ENCODE measurements at regions not wholly inside any gene's neighbourhood (a gene's known extent, or its start where the extent isn't known, plus 50 kb on each side); places are given as distances from the start of the nearest gene placed in this dataset.

DNA sequence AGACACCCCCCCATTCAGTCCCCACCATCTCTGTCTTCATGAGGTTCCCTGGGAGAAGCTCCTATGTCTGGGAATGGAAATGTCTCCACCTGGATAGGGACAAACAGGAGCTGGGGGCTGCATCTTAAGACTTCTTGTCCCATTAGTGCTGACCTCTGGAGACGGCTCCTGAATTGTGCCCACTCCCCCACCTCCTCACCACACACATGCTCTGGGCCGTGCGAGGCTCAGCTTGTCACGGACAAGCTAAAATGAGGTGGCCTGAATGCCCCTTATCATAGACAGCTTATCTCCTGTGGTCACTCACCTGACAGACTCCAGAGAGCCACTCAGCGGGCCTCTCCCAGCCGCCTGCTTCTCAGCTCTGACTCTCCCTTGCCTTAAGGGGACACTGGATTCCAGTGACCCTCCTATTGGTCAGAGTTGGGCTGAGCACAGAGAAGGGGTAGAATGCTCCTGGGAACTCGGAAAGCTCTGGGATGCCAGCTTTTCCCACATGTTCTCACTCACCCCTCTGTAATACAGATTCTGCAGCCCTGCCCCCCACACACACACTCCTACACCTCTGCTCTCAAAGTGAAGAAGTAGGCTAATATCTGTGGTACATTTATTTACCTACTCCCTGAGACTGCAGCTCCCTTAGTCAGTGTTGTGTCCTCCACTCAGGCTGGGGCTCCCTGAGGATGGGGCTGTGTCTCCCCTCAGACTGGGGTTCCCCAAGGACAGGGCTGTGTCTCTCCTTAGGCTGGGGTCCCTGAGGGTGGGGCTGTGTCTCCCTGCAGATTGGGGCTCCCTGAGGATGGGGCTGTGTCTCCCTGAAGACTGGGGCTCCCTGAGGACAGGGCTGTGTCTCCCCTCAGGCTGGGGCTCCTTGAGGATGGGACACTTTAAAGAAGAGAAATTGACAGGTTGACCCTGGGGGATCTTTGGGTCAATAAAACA, 167.5 kb downstream of the VEGFA start (continued):
- TF ChIP-seq, protein P1, sequence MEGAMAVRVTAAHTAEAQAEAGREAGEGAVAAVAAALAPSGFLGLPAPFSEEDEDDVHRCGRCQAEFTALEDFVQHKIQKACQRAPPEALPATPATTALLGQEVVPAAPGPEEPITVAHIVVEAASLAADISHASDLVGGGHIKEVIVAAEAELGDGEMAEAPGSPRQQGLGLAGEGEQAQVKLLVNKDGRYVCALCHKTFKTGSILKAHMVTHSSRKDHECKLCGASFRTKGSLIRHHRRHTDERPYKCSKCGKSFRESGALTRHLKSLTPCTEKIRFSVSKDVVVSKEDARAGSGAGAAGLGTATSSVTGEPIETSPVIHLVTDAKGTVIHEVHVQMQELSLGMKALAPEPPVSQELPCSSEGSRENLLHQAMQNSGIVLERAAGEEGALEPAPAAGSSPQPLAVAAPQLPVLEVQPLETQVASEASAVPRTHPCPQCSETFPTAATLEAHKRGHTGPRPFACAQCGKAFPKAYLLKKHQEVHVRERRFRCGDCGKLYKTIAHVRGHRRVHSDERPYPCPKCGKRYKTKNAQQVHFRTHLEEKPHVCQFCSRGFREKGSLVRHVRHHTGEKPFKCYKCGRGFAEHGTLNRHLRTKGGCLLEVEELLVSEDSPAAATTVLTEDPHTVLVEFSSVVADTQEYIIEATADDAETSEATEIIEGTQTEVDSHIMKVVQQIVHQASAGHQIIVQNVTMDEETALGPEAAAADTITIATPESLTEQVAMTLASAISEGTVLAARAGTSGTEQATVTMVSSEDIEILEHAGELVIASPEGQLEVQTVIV (CRISPR knock-in tag; IDR thresholded peaks at IDR 0.05; ENCODE audit: borderline replicate concordance), result no peak
- TF ChIP-seq TGIF2 (CRISPR knock-in tag; IDR thresholded peaks at IDR 0.05), result no peak
- TF ChIP-seq CREM (IDR thresholded peaks at IDR 0.05; ENCODE audit: low read depth), result no peak
- TF ChIP-seq ZNF79 (CRISPR knock-in tag; IDR thresholded peaks at IDR 0.05; ENCODE audit: low read depth), result no peak; the same call in 1 of the 2 replicates
- TF ChIP-seq ZNF146 (CRISPR knock-in tag; IDR thresholded peaks at IDR 0.05; ENCODE audit: unreplicated experiment), result no peak
- TF ChIP-seq U2AF2 (optimal IDR thresholded peaks at IDR 0.05; ENCODE audit: low read depth, low read length), result no peak
- no peak for TF ChIP-seq RBM15 (IDR thresholded peaks at IDR 0.05; ENCODE audit: insufficient read depth, low read length)
- TF ChIP-seq POLR2H (tag; IDR thresholded peaks at IDR 0.05; ENCODE audit: low read depth), result no peak
- no peak; the same call in 1 of the 2 replicates for TF ChIP-seq MTA2 (IDR thresholded peaks at IDR 0.05; ENCODE audit: low read depth)
- TF ChIP-seq WHSC1 (IDR thresholded peaks at IDR 0.05; ENCODE audit: low read length), result no peak
- TF ChIP-seq RUNX1 (IDR thresholded peaks at IDR 0.05; ENCODE audit: low read depth), result no peak
- TF ChIP-seq, protein P2, sequence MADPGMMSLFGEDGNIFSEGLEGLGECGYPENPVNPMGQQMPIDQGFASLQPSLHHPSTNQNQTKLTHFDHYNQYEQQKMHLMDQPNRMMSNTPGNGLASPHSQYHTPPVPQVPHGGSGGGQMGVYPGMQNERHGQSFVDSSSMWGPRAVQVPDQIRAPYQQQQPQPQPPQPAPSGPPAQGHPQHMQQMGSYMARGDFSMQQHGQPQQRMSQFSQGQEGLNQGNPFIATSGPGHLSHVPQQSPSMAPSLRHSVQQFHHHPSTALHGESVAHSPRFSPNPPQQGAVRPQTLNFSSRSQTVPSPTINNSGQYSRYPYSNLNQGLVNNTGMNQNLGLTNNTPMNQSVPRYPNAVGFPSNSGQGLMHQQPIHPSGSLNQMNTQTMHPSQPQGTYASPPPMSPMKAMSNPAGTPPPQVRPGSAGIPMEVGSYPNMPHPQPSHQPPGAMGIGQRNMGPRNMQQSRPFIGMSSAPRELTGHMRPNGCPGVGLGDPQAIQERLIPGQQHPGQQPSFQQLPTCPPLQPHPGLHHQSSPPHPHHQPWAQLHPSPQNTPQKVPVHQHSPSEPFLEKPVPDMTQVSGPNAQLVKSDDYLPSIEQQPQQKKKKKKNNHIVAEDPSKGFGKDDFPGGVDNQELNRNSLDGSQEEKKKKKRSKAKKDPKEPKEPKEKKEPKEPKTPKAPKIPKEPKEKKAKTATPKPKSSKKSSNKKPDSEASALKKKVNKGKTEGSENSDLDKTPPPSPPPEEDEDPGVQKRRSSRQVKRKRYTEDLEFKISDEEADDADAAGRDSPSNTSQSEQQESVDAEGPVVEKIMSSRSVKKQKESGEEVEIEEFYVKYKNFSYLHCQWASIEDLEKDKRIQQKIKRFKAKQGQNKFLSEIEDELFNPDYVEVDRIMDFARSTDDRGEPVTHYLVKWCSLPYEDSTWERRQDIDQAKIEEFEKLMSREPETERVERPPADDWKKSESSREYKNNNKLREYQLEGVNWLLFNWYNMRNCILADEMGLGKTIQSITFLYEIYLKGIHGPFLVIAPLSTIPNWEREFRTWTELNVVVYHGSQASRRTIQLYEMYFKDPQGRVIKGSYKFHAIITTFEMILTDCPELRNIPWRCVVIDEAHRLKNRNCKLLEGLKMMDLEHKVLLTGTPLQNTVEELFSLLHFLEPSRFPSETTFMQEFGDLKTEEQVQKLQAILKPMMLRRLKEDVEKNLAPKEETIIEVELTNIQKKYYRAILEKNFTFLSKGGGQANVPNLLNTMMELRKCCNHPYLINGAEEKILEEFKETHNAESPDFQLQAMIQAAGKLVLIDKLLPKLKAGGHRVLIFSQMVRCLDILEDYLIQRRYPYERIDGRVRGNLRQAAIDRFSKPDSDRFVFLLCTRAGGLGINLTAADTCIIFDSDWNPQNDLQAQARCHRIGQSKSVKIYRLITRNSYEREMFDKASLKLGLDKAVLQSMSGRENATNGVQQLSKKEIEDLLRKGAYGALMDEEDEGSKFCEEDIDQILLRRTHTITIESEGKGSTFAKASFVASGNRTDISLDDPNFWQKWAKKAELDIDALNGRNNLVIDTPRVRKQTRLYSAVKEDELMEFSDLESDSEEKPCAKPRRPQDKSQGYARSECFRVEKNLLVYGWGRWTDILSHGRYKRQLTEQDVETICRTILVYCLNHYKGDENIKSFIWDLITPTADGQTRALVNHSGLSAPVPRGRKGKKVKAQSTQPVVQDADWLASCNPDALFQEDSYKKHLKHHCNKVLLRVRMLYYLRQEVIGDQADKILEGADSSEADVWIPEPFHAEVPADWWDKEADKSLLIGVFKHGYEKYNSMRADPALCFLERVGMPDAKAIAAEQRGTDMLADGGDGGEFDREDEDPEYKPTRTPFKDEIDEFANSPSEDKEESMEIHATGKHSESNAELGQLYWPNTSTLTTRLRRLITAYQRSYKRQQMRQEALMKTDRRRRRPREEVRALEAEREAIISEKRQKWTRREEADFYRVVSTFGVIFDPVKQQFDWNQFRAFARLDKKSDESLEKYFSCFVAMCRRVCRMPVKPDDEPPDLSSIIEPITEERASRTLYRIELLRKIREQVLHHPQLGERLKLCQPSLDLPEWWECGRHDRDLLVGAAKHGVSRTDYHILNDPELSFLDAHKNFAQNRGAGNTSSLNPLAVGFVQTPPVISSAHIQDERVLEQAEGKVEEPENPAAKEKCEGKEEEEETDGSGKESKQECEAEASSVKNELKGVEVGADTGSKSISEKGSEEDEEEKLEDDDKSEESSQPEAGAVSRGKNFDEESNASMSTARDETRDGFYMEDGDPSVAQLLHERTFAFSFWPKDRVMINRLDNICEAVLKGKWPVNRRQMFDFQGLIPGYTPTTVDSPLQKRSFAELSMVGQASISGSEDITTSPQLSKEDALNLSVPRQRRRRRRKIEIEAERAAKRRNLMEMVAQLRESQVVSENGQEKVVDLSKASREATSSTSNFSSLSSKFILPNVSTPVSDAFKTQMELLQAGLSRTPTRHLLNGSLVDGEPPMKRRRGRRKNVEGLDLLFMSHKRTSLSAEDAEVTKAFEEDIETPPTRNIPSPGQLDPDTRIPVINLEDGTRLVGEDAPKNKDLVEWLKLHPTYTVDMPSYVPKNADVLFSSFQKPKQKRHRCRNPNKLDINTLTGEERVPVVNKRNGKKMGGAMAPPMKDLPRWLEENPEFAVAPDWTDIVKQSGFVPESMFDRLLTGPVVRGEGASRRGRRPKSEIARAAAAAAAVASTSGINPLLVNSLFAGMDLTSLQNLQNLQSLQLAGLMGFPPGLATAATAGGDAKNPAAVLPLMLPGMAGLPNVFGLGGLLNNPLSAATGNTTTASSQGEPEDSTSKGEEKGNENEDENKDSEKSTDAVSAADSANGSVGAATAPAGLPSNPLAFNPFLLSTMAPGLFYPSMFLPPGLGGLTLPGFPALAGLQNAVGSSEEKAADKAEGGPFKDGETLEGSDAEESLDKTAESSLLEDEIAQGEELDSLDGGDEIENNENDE (IDR thresholded peaks at IDR 0.05; ENCODE audit: low read depth, low read length), result no peak
- no peak for TF ChIP-seq ILK (tag; IDR thresholded peaks at IDR 0.05; ENCODE audit: borderline replicate concordance, low read depth)
- peak; percentile 23 to 93; a peak in 3 of 4 replicates for TF ChIP-seq RCOR1 (IDR thresholded peaks at IDR 0.05; ENCODE audit: borderline replicate concordance in 1 of 2, low read depth in 2 of 2, low read length in 2 of 2)

Measured in K562 (cell line).